Panc1 (cell line): ENCODE measurements at regions not wholly inside any gene's neighbourhood (a gene's known extent, or its start where the extent isn't known, plus 50 kb on each side); places are given as distances from the start of the nearest gene placed in this dataset.

Experiments used
- CTCF ChIP-seq: fragments of 450-650 bp; IDR thresholded peaks from 2 replicates; pipeline ENCODE4 v1.5.1; 2017; ENCODE audit warnings: mild to moderate bottlenecking
- SIN3A ChIP-seq: IDR thresholded peaks from 2 replicates; pipeline ENCODE4 v1.6.1; 2012; ENCODE audit warnings: low read depth, mild to moderate bottlenecking, low read length, moderate library complexity, borderline replicate concordance; ENCODE audit not compliant: insufficient read depth

- TF ChIP-seq CTCF (no peak), SIN3A (no peak)
These were observed 169.8 kb upstream of the PELI2 start for GRCh38 chr14:55948399-55948798.
